ENCODE measurements at regions not wholly inside any gene's neighbourhood (a gene's known extent, or its start where the extent isn't known, plus 50 kb on each side); places are given as distances from the start of the nearest gene placed in this dataset.

DNA sequence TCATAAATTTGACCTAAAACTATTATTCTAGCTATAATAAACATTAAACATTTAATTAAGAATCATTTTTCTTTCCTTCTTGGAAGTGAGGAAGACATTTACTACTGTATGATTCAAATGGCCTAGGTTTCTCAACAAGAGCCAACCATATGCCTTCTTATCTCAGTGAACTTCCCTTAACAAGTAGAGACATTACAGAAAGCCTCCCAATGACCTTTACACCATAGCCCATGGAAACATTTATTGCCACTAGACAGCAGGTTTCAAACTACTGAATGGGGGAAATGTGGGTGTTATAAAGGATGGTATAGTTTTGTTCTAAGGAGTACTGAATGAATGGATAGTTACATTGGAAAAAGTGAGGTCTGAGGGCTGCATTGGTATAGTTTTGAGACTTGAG is 349.4 kb upstream of the SPRED2 start (continued):
- TF ChIP-seq REST (IDR thresholded peaks at IDR 0.05; ENCODE audit: low read depth, low read length) (no peak), NRF1 (IDR thresholded peaks at IDR 0.05; ENCODE audit: low read depth, low read length) (no peak), MEF2A (IDR thresholded peaks at IDR 0.05; ENCODE audit: borderline replicate concordance, low read depth) (no peak), RFX5 (IDR thresholded peaks at IDR 0.05; ENCODE audit: low read length) (no peak), TEAD4 (IDR thresholded peaks at IDR 0.05; ENCODE audit: borderline replicate concordance, insufficient read depth) (no peak)

GRCh38 chr2:65779021-65779420 is 346.6 kb upstream of the SPRED2 start:
- H3K4me2 ChIP-seq: no peak overlapping the region
- H3K4me1 ChIP-seq (ENCODE audit: control insufficient read depth in 1 of 2, insufficient read depth in 2 of 2, low read depth in 1 of 2, low read length in 1 of 2): no peaks in the 10 kb centered on the region
- no peaks in the 10 kb centered on the region for H3K79me2 ChIP-seq (ENCODE audit: insufficient read depth)
- H3K36me3 ChIP-seq (replicated peaks in 1 of 2; ENCODE audit: control insufficient read depth in 1 of 2, insufficient read depth in 2 of 2, low read length in 1 of 2): no peaks in the 10 kb centered on the region
- no peaks in the 10 kb centered on the region for H3K9me3 ChIP-seq
- no peak overlapping the region for H3K4me3 ChIP-seq (ENCODE audit: low read depth in 2 of 2, low read length in 1 of 2)
- no peak for DNase-seq
- no peak overlapping the region for H3K9ac ChIP-seq
- WGBS (ENCODE audit: low lambda C conversion rate): 0% methylated on average over 1 of the region's 1 CpG
- H3K27me3 ChIP-seq (ENCODE audit: insufficient read depth): no peaks in the 10 kb centered on the region
- POLR2A ChIA-PET: no interaction called here
- CTCF ChIA-PET: no interaction called here
- H2AFZ ChIP-seq (ENCODE audit: low read depth): no peak overlapping the region
- H3K9me2 ChIP-seq: no peaks in the 10 kb centered on the region
- H3F3A ChIP-seq (replicated peaks; ENCODE audit: insufficient read depth): no peaks in the 10 kb centered on the region
- H3K27ac ChIP-seq (ENCODE audit: low read depth in 2 of 2, low read length in 1 of 2): no peak overlapping the region
- TF ChIP-seq MAX (IDR thresholded peaks at IDR 0.05; ENCODE audit: low read depth): no peak
- no peak for TF ChIP-seq RXRA (IDR thresholded peaks at IDR 0.05; ENCODE audit: borderline replicate concordance, low read depth)
- TF ChIP-seq RAD21 (IDR thresholded peaks at IDR 0.05; ENCODE audit: low read length): no peak
- TF ChIP-seq FOSL2 (IDR thresholded peaks at IDR 0.05; ENCODE audit: borderline replicate concordance, low read depth): no peak
- no peak for TF ChIP-seq GATA2 (CRISPR knock-in tag; IDR thresholded peaks at IDR 0.05)
- TF ChIP-seq GABPA (IDR thresholded peaks at IDR 0.05; ENCODE audit: low read depth): no peak
- no peak for TF ChIP-seq SIN3A (IDR thresholded peaks at IDR 0.05; ENCODE audit: borderline replicate concordance, low read depth, low read length)
- no peak for TF ChIP-seq FOXJ3 (CRISPR knock-in tag; IDR thresholded peaks at IDR 0.05)
- TF ChIP-seq NFIC (IDR thresholded peaks at IDR 0.05; ENCODE audit: borderline replicate concordance): no peak
- no peak for TF ChIP-seq USF2 (IDR thresholded peaks at IDR 0.05; ENCODE audit: borderline replicate concordance, low read depth, low read length)
- TF ChIP-seq, protein P1, sequence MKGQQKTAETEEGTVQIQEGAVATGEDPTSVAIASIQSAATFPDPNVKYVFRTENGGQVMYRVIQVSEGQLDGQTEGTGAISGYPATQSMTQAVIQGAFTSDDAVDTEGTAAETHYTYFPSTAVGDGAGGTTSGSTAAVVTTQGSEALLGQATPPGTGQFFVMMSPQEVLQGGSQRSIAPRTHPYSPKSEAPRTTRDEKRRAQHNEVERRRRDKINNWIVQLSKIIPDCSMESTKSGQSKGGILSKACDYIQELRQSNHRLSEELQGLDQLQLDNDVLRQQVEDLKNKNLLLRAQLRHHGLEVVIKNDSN (IDR thresholded peaks at IDR 0.05; ENCODE audit: borderline replicate concordance, low read depth): no peak
- TF ChIP-seq TEAD4 (IDR thresholded peaks at IDR 0.05; ENCODE audit: borderline replicate concordance, insufficient read depth): no peak
- no peak for TF ChIP-seq RFX5 (IDR thresholded peaks at IDR 0.05; ENCODE audit: low read length)
- TF ChIP-seq, protein P2, sequence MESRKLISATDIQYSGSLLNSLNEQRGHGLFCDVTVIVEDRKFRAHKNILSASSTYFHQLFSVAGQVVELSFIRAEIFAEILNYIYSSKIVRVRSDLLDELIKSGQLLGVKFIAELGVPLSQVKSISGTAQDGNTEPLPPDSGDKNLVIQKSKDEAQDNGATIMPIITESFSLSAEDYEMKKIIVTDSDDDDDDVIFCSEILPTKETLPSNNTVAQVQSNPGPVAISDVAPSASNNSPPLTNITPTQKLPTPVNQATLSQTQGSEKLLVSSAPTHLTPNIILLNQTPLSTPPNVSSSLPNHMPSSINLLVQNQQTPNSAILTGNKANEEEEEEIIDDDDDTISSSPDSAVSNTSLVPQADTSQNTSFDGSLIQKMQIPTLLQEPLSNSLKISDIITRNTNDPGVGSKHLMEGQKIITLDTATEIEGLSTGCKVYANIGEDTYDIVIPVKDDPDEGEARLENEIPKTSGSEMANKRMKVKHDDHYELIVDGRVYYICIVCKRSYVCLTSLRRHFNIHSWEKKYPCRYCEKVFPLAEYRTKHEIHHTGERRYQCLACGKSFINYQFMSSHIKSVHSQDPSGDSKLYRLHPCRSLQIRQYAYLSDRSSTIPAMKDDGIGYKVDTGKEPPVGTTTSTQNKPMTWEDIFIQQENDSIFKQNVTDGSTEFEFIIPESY (IDR thresholded peaks at IDR 0.05; ENCODE audit: borderline replicate concordance, low read depth): no peak
- no peaks in the 10 kb centered on the region for H4K20me1 ChIP-seq (ENCODE audit: insufficient read depth)
